ENCODE measurements at regions not wholly inside any gene's neighbourhood (a gene's known extent, or its start where the extent isn't known, plus 50 kb on each side); places are given as distances from the start of the nearest gene placed in this dataset.

GRCh38 chr2:149931486-149931885 is 343.9 kb upstream of the MMADHC start:
- no peak for TF ChIP-seq ZFP30 (CRISPR knock-in tag; IDR thresholded peaks at IDR 0.05)
- no peak for ATAC-seq

GRCh38 chr2:149928011-149928410 is 340.4 kb upstream of the MMADHC start:
- ATAC-seq = no peak
- TF ChIP-seq GLIS3 (CRISPR knock-in tag; IDR thresholded peaks at IDR 0.05) (no peak), ZC3H10 (CRISPR knock-in tag; IDR thresholded peaks at IDR 0.05) (no peak), CSDC2 (CRISPR knock-in tag; IDR thresholded peaks at IDR 0.05) (no peak), TCF4 (CRISPR knock-in tag; IDR thresholded peaks at IDR 0.05; ENCODE audit: borderline replicate concordance) (no peak), ZNF8 (CRISPR knock-in tag; IDR thresholded peaks at IDR 0.05) (no peak), OSR1 (CRISPR knock-in tag; IDR thresholded peaks at IDR 0.05) (no peak), ZNF70 (CRISPR knock-in tag; IDR thresholded peaks at IDR 0.05) (no peak), PPARA (CRISPR knock-in tag; IDR thresholded peaks at IDR 0.05; ENCODE audit: borderline replicate concordance) (no peak)
- TF ChIP-seq, protein P1, sequence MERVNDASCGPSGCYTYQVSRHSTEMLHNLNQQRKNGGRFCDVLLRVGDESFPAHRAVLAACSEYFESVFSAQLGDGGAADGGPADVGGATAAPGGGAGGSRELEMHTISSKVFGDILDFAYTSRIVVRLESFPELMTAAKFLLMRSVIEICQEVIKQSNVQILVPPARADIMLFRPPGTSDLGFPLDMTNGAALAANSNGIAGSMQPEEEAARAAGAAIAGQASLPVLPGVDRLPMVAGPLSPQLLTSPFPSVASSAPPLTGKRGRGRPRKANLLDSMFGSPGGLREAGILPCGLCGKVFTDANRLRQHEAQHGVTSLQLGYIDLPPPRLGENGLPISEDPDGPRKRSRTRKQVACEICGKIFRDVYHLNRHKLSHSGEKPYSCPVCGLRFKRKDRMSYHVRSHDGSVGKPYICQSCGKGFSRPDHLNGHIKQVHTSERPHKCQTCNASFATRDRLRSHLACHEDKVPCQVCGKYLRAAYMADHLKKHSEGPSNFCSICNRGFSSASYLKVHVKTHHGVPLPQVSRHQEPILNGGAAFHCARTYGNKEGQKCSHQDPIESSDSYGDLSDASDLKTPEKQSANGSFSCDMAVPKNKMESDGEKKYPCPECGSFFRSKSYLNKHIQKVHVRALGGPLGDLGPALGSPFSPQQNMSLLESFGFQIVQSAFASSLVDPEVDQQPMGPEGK (CRISPR knock-in tag; IDR thresholded peaks at IDR 0.05; ENCODE audit: borderline replicate concordance) = no peak

- no peak for ATAC-seq
- TF ChIP-seq TSHZ2 (CRISPR knock-in tag; IDR thresholded peaks at IDR 0.05) (no peak), TCF4 (CRISPR knock-in tag; IDR thresholded peaks at IDR 0.05; ENCODE audit: borderline replicate concordance) (no peak), BACH2 (CRISPR knock-in tag; IDR thresholded peaks at IDR 0.05; ENCODE audit: borderline replicate concordance) (no peak), RARB (CRISPR knock-in tag; IDR thresholded peaks at IDR 0.05) (no peak), SNAI2 (CRISPR knock-in tag; IDR thresholded peaks at IDR 0.05) (no peak), ESRRG (CRISPR knock-in tag; IDR thresholded peaks at IDR 0.05) (no peak), ZNF565 (CRISPR knock-in tag; conservative IDR thresholded peaks at IDR 0.05; ENCODE audit: low read depth) (no peak), TOX (CRISPR knock-in tag; IDR thresholded peaks at IDR 0.05; ENCODE audit: borderline replicate concordance) (no peak), POU6F1 (CRISPR knock-in tag; IDR thresholded peaks at IDR 0.05; ENCODE audit: borderline replicate concordance, low read depth) (no peak), ARNTL (CRISPR knock-in tag; IDR thresholded peaks at IDR 0.05; ENCODE audit: borderline replicate concordance, low read depth) (no peak), OSR1 (CRISPR knock-in tag; IDR thresholded peaks at IDR 0.05) (no peak)
- TF ChIP-seq, protein P1 (CRISPR knock-in tag; IDR thresholded peaks at IDR 0.05; ENCODE audit: borderline replicate concordance) = no peak
Measured at GRCh38 chr2:149926149-149926548, 338.6 kb upstream of the MMADHC start.

DNA sequence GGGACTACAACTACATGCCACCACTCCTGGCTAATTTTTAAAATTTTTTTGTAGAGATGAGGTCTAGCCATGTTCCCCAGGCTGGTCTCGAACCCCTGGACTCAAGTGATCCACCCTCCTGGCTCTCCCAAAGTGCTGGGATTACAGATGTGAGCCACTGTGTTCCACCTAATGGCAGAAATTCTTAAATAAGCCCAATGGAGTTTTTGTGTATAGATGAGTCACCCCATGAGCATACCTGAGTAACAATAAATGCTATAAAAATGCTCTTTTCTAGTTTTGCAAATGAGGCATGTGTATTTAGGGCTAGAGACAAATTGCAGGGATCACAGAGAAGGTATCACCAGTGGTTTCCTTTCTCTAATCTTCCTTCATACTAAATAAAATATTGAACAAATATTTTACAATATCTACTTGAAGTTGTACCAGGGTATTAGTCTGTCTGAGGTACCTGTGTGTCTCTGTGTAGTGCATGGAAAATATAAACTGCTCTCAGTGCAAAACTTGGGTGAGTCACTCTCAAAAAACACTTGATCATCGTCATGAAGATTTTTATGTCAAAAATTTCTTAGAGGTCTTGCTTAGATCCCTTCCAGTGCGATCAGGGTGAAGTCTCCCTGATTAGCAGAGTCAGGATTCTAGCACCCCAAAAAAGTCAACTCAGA is 337.1 kb upstream of the MMADHC start:
- TF ChIP-seq ARNTL (CRISPR knock-in tag; IDR thresholded peaks at IDR 0.05; ENCODE audit: borderline replicate concordance, low read depth) (no peak), ZC3H10 (CRISPR knock-in tag; IDR thresholded peaks at IDR 0.05) (no peak), CSRNP3 (CRISPR knock-in tag; IDR thresholded peaks at IDR 0.05) (no peak), CREB5 (CRISPR knock-in tag; IDR thresholded peaks at IDR 0.05; ENCODE audit: low read depth) (no peak), ESRRG (CRISPR knock-in tag; IDR thresholded peaks at IDR 0.05) (no peak), ISL1 (CRISPR knock-in tag; IDR thresholded peaks at IDR 0.05) (no peak), ZNF565 (CRISPR knock-in tag; conservative IDR thresholded peaks at IDR 0.05; ENCODE audit: low read depth) (no peak), PPARA (CRISPR knock-in tag; IDR thresholded peaks at IDR 0.05; ENCODE audit: borderline replicate concordance) (no peak), ZNF8 (CRISPR knock-in tag; IDR thresholded peaks at IDR 0.05) (no peak), GLIS3 (CRISPR knock-in tag; IDR thresholded peaks at IDR 0.05) (no peak)
- ATAC-seq = no peak; the same call in 2 of the 3 replicates

Data from SK-N-SH treated with all-trans-retinoic acid at 6 μM for 48 hours (cell line).